ENCODE measurements at regions not wholly inside any gene's neighbourhood (a gene's known extent, or its start where the extent isn't known, plus 50 kb on each side); places are given as distances from the start of the nearest gene placed in this dataset.
"Not testable (repeated sequence)": the region's sequence is repeated elsewhere in the genome, so short reads cannot be mapped to it uniquely, and the experiment has no call there.

GRCh38 chr6:169861431-169862042 is 110.1 kb downstream of the ERMARD start:
- no peak for DNase-seq (ENCODE audit: low read depth)

- DNase-seq (ENCODE audit: low read depth) = no peak
These were observed 108.7 kb downstream of the ERMARD start for GRCh38 chr6:169859978-169860703.

GRCh38 chr6:169859401-169859977 is 108.1 kb downstream of the ERMARD start:
- no peak for DNase-seq (ENCODE audit: low read depth)

- no peak for DNase-seq (ENCODE audit: low read depth)
These were observed 107.5 kb downstream of the ERMARD start for GRCh38 chr6:169858935-169859351.

GRCh38 chr6:169858293-169858934 is 107.0 kb downstream of the ERMARD start:
- no peak for DNase-seq (ENCODE audit: low read depth)

GRCh38 chr6:169857343-169858292 is 106.2 kb downstream of the ERMARD start:
- no peak for DNase-seq (ENCODE audit: low read depth)

GRCh38 chr6:169856442-169857342 is 105.3 kb downstream of the ERMARD start:
- not testable (repeated sequence) for DNase-seq (ENCODE audit: low read depth)

GRCh38 chr6:169854813-169855212 is 103.4 kb downstream of the ERMARD start:
- no peak for DNase-seq (ENCODE audit: low read depth)

- DNase-seq (ENCODE audit: low read depth) = no peak
These were observed 102.8 kb downstream of the ERMARD start for GRCh38 chr6:169854083-169854725.

- no peak for DNase-seq (ENCODE audit: low read depth)
These were observed 102.0 kb downstream of the ERMARD start for GRCh38 chr6:169853196-169854082.

- no peak for DNase-seq (ENCODE audit: low read depth)
These were observed 101.2 kb downstream of the ERMARD start for GRCh38 chr6:169852504-169853195.

- no peak for DNase-seq (ENCODE audit: low read depth)
These were observed 100.5 kb downstream of the ERMARD start for GRCh38 chr6:169851641-169852503.

GRCh38 chr6:169850746-169851145 is 99.3 kb downstream of the ERMARD start:
- DNase-seq (ENCODE audit: low read depth) = no peak

- no peak for DNase-seq (ENCODE audit: low read depth)
These were observed 98.7 kb downstream of the ERMARD start for GRCh38 chr6:169850154-169850553.

GRCh38 chr6:169849396-169849795 is 98.0 kb downstream of the ERMARD start:
- DNase-seq (ENCODE audit: low read depth) = no peak

GRCh38 chr6:169848946-169849345 is 97.5 kb downstream of the ERMARD start:
- no peak for DNase-seq (ENCODE audit: low read depth)

GRCh38 chr6:169847901-169848311 is 96.5 kb downstream of the ERMARD start:
- no peak for DNase-seq (ENCODE audit: low read depth)
